ENCODE measurements at regions not wholly inside any gene's neighbourhood (a gene's known extent, or its start where the extent isn't known, plus 50 kb on each side); places are given as distances from the start of the nearest gene placed in this dataset.

DNA sequence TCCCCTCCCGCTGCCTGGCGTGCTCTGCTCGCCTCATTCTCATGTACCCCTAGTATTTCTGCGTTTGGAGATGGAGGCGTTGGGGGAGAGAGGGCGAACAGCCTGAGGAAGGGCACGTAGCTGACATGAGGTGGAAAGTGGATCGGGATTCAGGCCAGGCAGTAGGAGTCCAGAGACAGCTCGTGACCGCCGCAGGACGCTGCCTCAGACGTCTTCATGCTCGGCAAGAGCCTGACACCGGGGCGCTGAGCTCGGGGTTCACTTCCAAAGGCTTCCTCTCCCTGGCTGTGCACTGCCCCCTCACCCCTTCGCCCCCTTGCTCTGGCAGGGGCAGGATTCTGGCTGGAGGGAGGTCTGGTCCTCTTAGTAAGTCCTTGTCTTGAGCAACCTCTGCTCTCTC lies 374.4 kb upstream of the MKI67 start:
- no peak for DNase-seq

DNA sequence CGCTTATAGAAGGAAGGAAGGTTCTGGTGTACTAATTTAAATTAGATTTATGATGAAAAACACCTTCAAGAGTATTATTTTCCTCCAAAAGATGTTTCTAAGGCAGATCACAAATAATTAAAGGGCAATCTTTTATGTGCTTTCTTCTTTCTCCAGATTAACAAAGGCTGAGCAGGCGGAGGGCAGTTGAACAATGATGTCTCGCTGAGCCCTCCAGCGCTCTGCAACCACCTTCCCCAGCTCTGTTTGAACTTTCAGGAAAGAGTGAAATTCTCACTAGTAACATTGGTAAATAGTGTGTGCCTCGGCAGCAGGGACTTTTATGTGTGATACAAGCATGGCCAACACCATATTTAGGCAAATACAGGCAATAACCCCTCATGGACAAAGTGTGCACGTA lies 379.1 kb upstream of the MKI67 start:
- no peak for DNase-seq

- no peak for DNase-seq
Observed at GRCh38 chr10:128506423-128506822, 380.2 kb upstream of the MKI67 start.

DNA sequence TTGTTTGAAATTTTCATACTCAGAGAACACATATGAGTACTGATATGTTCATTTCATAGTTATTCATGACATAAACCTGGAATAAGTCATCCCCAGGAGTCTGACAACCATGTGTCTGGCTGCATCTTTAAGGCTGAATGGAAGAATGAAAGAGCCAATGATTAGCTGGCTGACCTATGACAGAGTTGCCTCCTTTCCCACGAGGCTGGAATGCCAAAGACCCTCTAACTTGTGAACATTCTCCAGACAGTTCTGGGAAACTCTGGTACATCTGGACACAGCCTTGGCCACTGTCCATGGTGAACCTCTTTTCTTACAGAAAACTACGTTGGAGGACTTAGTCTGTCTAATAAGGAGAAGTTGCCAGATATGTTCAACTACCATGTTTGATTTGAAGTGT lies 380.8 kb upstream of the MKI67 start:
- no peak for DNase-seq

DNA sequence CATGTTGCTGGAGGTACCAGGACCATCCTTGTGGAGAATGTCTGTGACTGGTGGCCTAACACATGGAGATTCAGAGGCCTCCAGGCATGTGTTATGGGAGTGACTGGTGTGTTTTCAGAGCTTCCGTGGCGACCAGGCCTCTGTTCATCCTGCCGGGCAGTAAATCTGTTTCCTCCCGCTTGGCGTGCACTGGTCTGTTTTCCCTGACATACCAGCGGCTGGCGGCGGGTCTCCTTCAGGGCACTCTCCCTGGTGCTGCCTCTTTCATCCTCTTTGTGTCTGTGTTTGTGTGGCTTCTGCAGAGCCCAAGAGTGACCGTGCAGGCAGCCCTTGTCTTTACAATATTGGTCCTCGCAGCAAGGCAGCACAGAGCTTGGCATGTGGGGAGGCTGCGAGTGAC lies 385.1 kb upstream of the MKI67 start:
- DNase-seq = no peak

- no peak for DNase-seq
Observed at GRCh38 chr10:128512767-128513166, 386.5 kb upstream of the MKI67 start.

- DNase-seq = no peak
Observed at GRCh38 chr10:128514536-128514935, 388.3 kb upstream of the MKI67 start.

- no peak for DNase-seq
Observed at GRCh38 chr10:128516180-128516579, 390.0 kb upstream of the MKI67 start.

DNA sequence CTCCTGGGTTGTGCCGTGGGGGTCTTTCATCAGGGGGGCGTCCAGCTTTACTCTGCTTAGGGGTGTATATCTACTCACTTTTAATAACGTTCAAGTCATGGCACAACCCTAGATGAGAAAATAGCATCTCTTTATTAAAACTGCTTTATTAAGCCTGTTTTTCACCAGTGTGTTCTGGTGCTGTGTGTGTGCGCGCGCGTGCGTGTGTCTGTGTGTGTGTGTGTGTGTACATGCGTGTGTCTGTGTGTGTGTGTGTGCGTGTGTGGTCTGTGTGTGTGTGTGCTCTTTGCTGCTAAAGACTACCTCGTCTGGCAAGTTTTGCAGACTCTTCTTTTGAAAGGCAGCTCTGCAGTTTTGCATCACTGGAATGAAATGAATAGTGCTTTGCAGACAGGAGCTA lies 390.9 kb upstream of the MKI67 start:
- no peak for DNase-seq

DNA sequence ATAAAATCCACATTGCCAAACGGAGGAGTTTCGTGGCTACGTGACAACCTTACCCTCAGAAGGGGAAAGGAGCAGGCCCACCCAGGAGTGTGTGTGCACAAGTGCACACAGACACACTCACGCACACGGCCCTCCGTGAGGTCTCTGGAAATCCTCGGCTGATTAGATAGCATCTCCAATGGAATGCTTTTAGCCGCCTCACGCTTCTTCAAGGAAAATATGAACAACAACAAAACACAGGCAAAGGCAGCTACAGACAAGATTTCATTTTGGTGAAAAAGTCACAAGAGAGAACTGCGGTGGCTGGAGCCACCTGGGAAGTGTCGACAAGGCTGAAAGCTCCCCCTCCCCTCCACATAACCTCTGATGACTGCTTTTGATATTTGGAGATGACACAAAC lies 391.8 kb upstream of the MKI67 start:
- DNase-seq = no peak

DNA sequence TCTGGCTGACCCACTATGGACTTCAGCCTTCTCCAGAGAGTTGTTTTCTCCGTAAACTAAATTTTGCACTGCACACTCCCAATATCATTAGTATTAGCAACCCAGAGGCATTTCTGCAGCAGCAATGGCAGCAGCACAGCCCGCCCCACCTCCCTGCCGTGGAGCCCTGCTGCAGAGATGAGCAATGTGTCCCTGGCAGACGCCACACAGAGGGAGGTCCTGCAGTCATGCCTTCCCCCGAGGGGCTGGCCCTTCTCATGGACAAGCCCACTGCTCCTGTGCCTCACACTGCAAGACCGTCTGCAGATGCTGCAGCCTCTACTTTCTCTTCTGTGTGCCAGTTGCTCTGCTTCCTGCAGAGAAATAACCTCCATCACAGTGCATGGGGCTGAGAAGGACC lies 393.4 kb upstream of the MKI67 start:
- DNase-seq = no peak

DNA sequence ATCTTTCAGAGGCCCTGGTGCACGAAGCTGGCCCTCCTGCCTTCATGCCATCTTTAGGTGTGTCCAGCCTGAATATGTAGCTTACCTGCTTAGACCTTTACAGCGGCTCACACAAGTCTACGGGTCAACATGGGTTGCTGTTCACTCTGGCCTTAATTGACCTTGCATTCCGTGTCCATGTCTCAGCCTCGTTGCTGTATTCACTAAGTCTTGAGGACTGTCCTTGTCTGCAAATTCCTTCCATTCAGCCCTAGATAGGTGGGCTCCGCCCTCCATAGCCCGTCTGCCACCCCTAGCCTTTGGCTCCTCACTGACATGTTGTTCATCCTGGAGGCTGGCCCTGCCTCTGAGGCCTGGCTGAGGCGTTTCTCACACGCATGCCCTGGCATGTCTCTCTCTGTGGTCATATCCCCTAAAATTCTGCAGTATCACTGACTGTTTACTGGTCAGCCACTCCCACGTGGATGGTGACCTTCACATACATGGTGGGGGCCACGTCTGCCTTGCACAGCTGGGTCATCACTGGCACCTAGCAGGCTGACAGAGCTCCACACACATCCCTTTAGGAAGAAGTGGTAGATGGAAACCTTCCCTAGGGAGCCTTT lies 394.1 kb upstream of the MKI67 start:
- no peak for DNase-seq

DNA sequence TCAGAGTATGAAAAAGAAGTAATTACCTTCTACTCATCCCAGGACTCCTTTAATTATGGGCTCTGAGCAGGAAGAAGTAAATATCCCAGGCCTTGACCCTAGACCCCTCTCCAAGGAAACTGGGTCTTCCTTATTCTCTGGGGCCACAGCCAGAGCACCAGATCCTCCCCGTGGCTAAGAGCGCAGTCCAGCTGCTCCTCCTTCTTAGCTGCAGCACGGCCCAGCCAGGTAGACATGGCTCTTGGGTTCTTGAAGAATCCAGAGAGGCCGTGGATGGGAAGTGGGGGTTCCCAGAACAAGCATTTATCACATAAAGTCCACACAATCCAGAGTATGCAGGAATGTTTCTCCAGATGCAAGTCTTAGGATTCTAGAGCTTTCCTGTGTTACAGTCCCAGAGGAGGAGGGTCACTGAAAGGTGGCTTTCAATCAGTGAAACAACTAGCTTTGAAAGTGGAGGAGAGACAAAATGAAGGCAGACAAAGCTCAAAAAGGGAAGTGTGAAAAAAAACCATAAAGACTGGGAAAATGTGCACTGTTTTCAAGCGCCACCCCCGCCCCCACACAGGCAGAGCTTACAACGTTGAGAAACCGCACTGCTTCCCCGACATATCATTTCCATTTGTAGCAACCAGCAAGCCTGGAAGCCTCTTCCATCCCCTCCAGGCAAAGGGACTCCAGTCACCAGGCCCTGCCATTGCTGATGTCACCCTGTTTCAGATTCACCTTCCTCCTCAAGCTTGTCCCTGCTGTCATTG lies 396.5 kb upstream of the MKI67 start:
- no peak for DNase-seq

- no peak for DNase-seq
Observed at GRCh38 chr10:128525444-128525843, 399.2 kb upstream of the MKI67 start.

DNA sequence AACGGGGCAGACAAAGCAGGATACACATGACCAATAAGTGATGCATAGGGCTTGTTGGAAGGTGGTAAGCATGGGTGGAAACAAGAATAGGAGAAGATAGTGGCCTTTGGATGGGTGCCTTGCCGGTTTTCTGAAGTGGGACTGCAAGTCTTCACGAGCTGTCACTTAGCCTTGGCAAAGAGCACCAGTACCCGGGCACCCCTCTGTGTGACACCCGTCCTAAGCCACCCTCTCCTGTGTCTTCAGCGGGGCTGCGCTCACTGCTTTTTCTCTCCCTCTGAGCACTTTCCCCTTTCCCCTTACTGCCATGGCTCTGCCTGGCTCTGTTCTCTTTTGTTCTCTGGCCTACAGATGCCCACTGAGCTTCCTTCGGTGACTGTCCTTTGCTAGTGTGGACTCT lies 399.7 kb upstream of the MKI67 start:
- DNase-seq = no peak

GRCh38 chr10:128526791-128527375 lies 400.7 kb upstream of the MKI67 start:
- DNase-seq = no peak

GRCh38 chr10:128527711-128528110 lies 401.5 kb upstream of the MKI67 start:
- DNase-seq = no peak

- no peak for DNase-seq
Observed at GRCh38 chr10:128528167-128528566, 401.9 kb upstream of the MKI67 start.

GRCh38 chr10:128528781-128529180 lies 402.6 kb upstream of the MKI67 start:
- DNase-seq = no peak

DNA sequence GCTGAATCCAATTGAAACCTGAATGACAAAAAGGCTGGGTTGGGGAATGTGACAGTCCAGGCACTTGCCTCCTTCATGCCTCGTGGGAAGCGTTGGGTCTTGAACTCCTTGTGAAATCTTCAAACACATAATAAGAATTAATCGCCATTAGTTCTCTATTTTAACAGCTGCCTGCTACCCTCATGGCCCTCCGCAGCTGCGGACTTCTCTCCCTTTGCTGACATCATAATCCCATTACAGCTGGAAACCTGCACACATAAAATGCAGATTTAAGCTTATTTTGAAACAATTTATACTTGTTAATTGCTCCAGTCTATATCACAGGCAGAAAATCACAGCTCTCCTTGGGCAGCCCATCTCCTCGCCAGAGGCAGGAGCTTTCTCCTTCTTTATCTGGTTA lies 403.0 kb upstream of the MKI67 start:
- no peak for DNase-seq

DNA sequence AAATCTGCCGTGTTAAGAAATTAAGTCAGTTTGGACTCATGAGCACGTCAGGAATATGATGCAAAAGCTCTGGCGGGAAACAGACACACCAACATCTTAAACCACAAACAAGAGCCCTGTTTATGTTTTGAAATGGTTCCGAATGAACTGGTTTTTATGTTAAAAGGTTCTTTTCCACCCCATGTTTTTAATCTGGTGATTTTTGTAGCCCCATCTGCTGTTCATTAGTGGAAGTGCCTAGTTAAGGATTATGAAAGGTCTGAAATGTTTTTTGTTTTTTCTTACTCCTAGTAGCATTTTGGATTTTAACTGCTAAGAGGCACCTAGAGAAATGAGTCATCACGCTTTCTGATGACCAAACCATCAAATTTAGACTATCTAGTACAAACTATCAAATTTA lies 404.1 kb upstream of the MKI67 start:
- DNase-seq = no peak

GRCh38 chr10:128530946-128531345 lies 404.7 kb upstream of the MKI67 start:
- no peak for DNase-seq

DNA sequence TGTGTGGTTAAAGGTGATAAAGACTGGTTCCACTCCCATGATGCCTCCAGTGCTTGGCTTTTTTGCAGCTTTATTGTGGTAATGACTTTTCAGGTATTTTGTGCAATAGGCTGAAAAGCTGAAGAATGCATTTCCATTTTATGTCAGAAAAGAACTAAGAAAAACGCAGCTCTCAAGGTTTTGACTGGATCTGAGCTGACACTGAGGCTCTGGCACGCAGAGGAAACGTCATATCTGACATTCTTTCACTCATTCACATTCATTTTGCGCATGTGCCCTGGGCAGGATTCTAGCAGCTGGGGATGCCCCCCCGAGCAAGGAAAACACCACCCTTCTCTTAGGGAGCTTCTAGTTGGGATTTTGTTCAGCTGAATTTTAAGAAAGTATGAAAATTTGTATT lies 408.5 kb upstream of the MKI67 start:
- DNase-seq = no peak

DNA sequence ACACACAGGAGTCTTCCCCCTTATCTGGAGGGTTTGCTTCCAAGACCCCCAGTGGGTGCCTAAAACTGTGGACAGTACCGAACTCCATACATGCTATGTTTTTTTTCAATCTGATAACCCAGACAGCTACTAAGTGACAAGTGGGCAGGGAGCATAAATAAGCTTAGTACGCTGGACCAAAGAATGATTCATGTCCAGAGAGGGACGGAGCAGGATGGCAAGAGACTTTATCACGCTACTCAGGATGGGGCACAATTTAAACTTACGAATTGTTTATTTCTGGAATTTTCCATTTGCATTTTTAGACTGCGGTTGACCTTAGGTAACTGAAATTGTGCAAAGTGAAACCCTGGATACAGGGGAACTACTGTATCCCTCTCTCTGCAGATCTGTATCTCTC lies 410.0 kb upstream of the MKI67 start:
- DNase-seq = no peak

All from CD4-positive, alpha-beta T cell treated with Interleukin-4 for 1 hour (primary cell).